K562 (cell line): ENCODE measurements at regions not wholly inside any gene's neighbourhood (a gene's known extent, or its start where the extent isn't known, plus 50 kb on each side); places are given as distances from the start of the nearest gene placed in this dataset.

Experiments used
- ESRRA ChIP-seq: fragments of 450-650 bp; IDR thresholded peaks from 2 replicates; pipeline ENCODE4 v1.6.1; 2014; ENCODE audit warnings: low read depth, mild to moderate bottlenecking, moderate library complexity, borderline replicate concordance
- HIVEP1 ChIP-seq: fragments of 250-450 bp; sonication (Bioruptor Pico); IDR thresholded peaks from 2 replicates; pipeline ENCODE4 v1.4.0; 2020; ENCODE audit warnings: mild to moderate bottlenecking
- KHSRP ChIP-seq: fragments of 450-650 bp; IDR thresholded peaks from 2 replicates; pipeline ENCODE4 v1.6.1; 2017
- MAX ChIP-seq: sonication (generic); formaldehyde crosslinking; IDR thresholded peaks from 2 replicates; pipeline ENCODE4 v1.9.0; 2022; ENCODE audit warnings: mild to moderate bottlenecking, missing genetic modification reagents
- PTRF ChIP-seq: fragments of 450-650 bp; IDR thresholded peaks from 2 replicates; pipeline ENCODE4 v1.6.1; 2016; ENCODE audit warnings: mild to moderate bottlenecking, missing genetic modification characterization, missing compliant biosample characterization
- TFAP4 ChIP-seq: sonication (generic); formaldehyde crosslinking; IDR thresholded peaks from 2 replicates; pipeline ENCODE4 v1.8.0; 2022; ENCODE audit warnings: missing genetic modification reagents, mild to moderate bottlenecking, moderate library complexity, borderline replicate concordance
- U2AF1 ChIP-seq: fragments of 200-400 bp; formaldehyde crosslinking; optimal IDR thresholded peaks from 2 replicates; pipeline ENCODE3; 2017; ENCODE audit warnings: mild to moderate bottlenecking, low read depth, low read length, moderate library complexity
- ZBTB34 ChIP-seq: fragments of 250-450 bp; sonication (Bioruptor Pico); IDR thresholded peaks from 2 replicates; pipeline ENCODE4 v1.8.0; 2021; ENCODE audit warnings: mild to moderate bottlenecking, moderate library complexity
- ZNF57 ChIP-seq: fragments of 450-650 bp; formaldehyde crosslinking; IDR thresholded peaks from 2 replicates; pipeline ENCODE4 v1.4.0; 2020; ENCODE audit warnings: mild to moderate bottlenecking, moderate library complexity
- TF ChIP-seq, protein P1 (sequence below): sonication (generic); formaldehyde crosslinking; IDR thresholded peaks from 2 replicates; pipeline ENCODE4 v1.8.1; 2023; ENCODE audit warnings: mild to moderate bottlenecking, missing genetic modification reagents
- TF ChIP-seq, protein P2 (sequence below): IDR thresholded peaks from 2 replicates; pipeline ENCODE4 v1.6.1; 2011; ENCODE audit warnings: borderline replicate concordance, low read depth, mild to moderate bottlenecking, moderate library complexity, low read length; ENCODE audit not compliant: insufficient read depth, poor library complexity, severe bottlenecking

DNA sequence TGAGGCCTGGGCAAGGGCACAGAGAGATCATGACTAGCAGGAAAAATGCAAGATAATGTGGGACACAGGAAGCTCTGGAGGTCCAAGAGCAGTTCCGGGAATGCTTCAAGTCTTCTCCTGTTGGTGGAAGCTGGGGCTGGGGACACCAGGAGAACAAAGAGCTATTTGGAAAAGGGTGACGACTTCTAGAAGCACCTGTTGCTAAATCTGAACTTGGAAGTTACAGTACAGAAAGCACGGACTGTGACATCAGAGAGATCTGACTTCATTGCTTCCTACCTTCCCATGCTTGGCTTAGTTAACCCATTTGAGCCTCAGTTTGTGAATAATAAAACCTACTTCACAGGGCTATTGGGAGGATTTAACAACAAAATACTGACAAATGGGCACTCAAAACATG, 52.7 kb upstream of the NEO1 start (continued):
- TF ChIP-seq, protein P1, sequence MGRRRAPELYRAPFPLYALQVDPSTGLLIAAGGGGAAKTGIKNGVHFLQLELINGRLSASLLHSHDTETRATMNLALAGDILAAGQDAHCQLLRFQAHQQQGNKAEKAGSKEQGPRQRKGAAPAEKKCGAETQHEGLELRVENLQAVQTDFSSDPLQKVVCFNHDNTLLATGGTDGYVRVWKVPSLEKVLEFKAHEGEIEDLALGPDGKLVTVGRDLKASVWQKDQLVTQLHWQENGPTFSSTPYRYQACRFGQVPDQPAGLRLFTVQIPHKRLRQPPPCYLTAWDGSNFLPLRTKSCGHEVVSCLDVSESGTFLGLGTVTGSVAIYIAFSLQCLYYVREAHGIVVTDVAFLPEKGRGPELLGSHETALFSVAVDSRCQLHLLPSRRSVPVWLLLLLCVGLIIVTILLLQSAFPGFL (CRISPR knock-in tag), result no peak
- no peak for TF ChIP-seq ZBTB34 (CRISPR knock-in tag)
- no peak for TF ChIP-seq ESRRA
- no peak for TF ChIP-seq HIVEP1 (CRISPR knock-in tag)
- no peak for TF ChIP-seq U2AF1
- no peak for TF ChIP-seq MAX (CRISPR knock-in tag)
- no peak for TF ChIP-seq KHSRP
- no peak for TF ChIP-seq PTRF (tag)
- TF ChIP-seq, protein P2, sequence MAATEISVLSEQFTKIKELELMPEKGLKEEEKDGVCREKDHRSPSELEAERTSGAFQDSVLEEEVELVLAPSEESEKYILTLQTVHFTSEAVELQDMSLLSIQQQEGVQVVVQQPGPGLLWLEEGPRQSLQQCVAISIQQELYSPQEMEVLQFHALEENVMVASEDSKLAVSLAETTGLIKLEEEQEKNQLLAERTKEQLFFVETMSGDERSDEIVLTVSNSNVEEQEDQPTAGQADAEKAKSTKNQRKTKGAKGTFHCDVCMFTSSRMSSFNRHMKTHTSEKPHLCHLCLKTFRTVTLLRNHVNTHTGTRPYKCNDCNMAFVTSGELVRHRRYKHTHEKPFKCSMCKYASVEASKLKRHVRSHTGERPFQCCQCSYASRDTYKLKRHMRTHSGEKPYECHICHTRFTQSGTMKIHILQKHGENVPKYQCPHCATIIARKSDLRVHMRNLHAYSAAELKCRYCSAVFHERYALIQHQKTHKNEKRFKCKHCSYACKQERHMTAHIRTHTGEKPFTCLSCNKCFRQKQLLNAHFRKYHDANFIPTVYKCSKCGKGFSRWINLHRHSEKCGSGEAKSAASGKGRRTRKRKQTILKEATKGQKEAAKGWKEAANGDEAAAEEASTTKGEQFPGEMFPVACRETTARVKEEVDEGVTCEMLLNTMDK, result no peak
- no peak for TF ChIP-seq TFAP4 (CRISPR knock-in tag)
- no peak for TF ChIP-seq ZNF57
- TF ChIP-seq, all 486 proteins: peak for 0
